K562 (cell line): ENCODE measurements at regions not wholly inside any gene's neighbourhood (a gene's known extent, or its start where the extent isn't known, plus 50 kb on each side); places are given as distances from the start of the nearest gene placed in this dataset.

Experiments used
- BRF2 ChIP-seq: IDR thresholded peaks from 3 replicates; pipeline ENCODE4 v1.6.1; 2011; ENCODE audit warnings: borderline replicate concordance, mild to moderate bottlenecking; ENCODE audit not compliant: insufficient read length, insufficient read depth
- C11orf30 ChIP-seq: fragments of 450-650 bp; IDR thresholded peaks from 2 replicates; pipeline ENCODE4 v1.6.1; 2016; ENCODE audit warnings: low read depth, mild to moderate bottlenecking
- CBFA2T2 ChIP-seq: fragments of 450-650 bp; conservative IDR thresholded peaks from 2 replicates; pipeline ENCODE4 v1.6.1; 2017; ENCODE audit warnings: mild to moderate bottlenecking
- EHMT2 ChIP-seq: fragments of 450-650 bp; IDR thresholded peaks from 2 replicates; pipeline ENCODE4 v1.6.1; 2018; ENCODE audit warnings: antibody characterized with exemption
- ELF1 ChIP-seq: fragments of 200-800 bp; sonication (Bioruptor generic); IDR thresholded peaks from 2 replicates; pipeline ENCODE4 v1.6.1; 2016; ENCODE audit warnings: missing genetic modification characterization, missing compliant biosample characterization
- ELF2 ChIP-seq: fragments of 250-450 bp; sonication (Bioruptor Pico); IDR thresholded peaks from 2 replicates; pipeline ENCODE4 v1.5.0; 2021; ENCODE audit warnings: mild to moderate bottlenecking
- ETS2 ChIP-seq: IDR thresholded peaks from 2 replicates; pipeline ENCODE4 v1.6.1; 2016; ENCODE audit warnings: borderline replicate concordance, missing genetic modification characterization, mild to moderate bottlenecking, moderate library complexity, missing compliant biosample characterization; ENCODE audit not compliant: poor library complexity, severe bottlenecking
- GABPB2 ChIP-seq: fragments of 250-450 bp; sonication (Bioruptor Pico); conservative IDR thresholded peaks from 2 replicates; pipeline ENCODE4 v1.5.1; 2021; ENCODE audit warnings: mild to moderate bottlenecking
- HNRNPLL ChIP-seq: fragments of 200-400 bp; formaldehyde crosslinking; IDR thresholded peaks from 2 replicates; pipeline ENCODE4 v1.6.1; 2017; ENCODE audit warnings: low read length, low read depth, mild to moderate bottlenecking; ENCODE audit not compliant: poor library complexity, severe bottlenecking
- MAFG ChIP-seq: fragments of 450-650 bp; conservative IDR thresholded peaks from 2 replicates; pipeline ENCODE4 v1.6.1; 2016; ENCODE audit warnings: missing genetic modification characterization, missing compliant biosample characterization
- MAFK ChIP-seq: IDR thresholded peaks from 2 replicates; pipeline ENCODE4 v1.6.1; 2011; ENCODE audit warnings: low read length, improper control_type of control experiment
- MED1 ChIP-seq: sonication (generic); formaldehyde crosslinking; IDR thresholded peaks from 2 replicates; pipeline ENCODE4 v1.8.1; 2023; ENCODE audit warnings: missing genetic modification reagents, borderline replicate concordance
- MTA3 ChIP-seq: fragments of 450-650 bp; formaldehyde crosslinking; IDR thresholded peaks from 2 replicates; pipeline ENCODE4 v1.6.1; 2017; ENCODE audit warnings: mild to moderate bottlenecking, borderline replicate concordance
- NFE2L1 ChIP-seq: fragments of 450-650 bp; IDR thresholded peaks from 2 replicates; pipeline ENCODE4 v1.6.1; 2016; ENCODE audit warnings: missing genetic modification characterization, low read depth, mild to moderate bottlenecking, missing compliant biosample characterization, moderate library complexity, borderline replicate concordance
- PBX2 ChIP-seq, 2 experiments: IDR thresholded peaks in 1 of 2; conservative IDR thresholded peaks in 1 of 2; 2 replicates each; pipeline ENCODE4 v1.6.1; 2016; ENCODE audit warnings: low read depth in 2 of 2, mild to moderate bottlenecking in 1 of 2, missing compliant biosample characterization in 1 of 2, missing genetic modification characterization in 1 of 2, moderate library complexity in 1 of 2
- SMC3 ChIP-seq: conservative IDR thresholded peaks from 2 replicates; pipeline ENCODE4 v1.6.1; 2011; ENCODE audit warnings: low read depth, low read length, improper control_type of control experiment; ENCODE audit not compliant: insufficient read depth
- THAP7 ChIP-seq: fragments of 250-450 bp; sonication (Bioruptor Pico); IDR thresholded peaks from 2 replicates; pipeline ENCODE4 v1.5.0; 2021
- ZMIZ1 ChIP-seq, 2 experiments: fragments of 150-350 bp in 1 of 2; IDR thresholded peaks; 2 replicates each; pipeline ENCODE4 v1.6.1; 2012 to 2016; ENCODE audit warnings: low read depth in 2 of 2, low read length in 2 of 2, mild to moderate bottlenecking in 1 of 2, moderate library complexity in 1 of 2
- ZNF174 ChIP-seq: fragments of 250-450 bp; sonication (Bioruptor Pico); IDR thresholded peaks from 2 replicates; pipeline ENCODE4 v1.4.0; 2020; ENCODE audit warnings: mild to moderate bottlenecking
- ZNF316 ChIP-seq: fragments of 450-650 bp; IDR thresholded peaks from 2 replicates; pipeline ENCODE4 v1.6.1; 2016
- ZNF668 ChIP-seq: fragments of 250-450 bp; sonication (Bioruptor Pico); IDR thresholded peaks from 2 replicates; pipeline ENCODE4 v1.8.0; 2022; ENCODE audit warnings: mild to moderate bottlenecking, inconsistent platforms
- ZNF778 ChIP-seq: fragments of 450-650 bp; formaldehyde crosslinking; IDR thresholded peaks from 2 replicates; pipeline ENCODE4 v1.4.0; 2020; ENCODE audit warnings: mild to moderate bottlenecking, moderate library complexity

GRCh38 chr18:69308619-69309018 is 92.1 kb upstream of the DOK6 start (continued):
- TF ChIP-seq THAP7 (CRISPR knock-in tag) (no peak), EHMT2 (no peak), MAFG (tag) (peak; percentile 67), ZNF778 (CRISPR knock-in tag) (no peak), ZNF668 (no peak), SMC3 (no peak), ELF2 (CRISPR knock-in tag) (no peak), ELF1 (tag) (no peak), ETS2 (no peak), MED1 (CRISPR knock-in tag) (no peak), MTA3 (no peak), NFE2L1 (tag) (no peak), C11orf30 (peak; percentile 52; the same call in 1 of the 2 replicates), PBX2 (CRISPR knock-in tag; IDR thresholded peaks at IDR 0.05; ENCODE audit: low read depth) (no peak), PBX2 (tag; conservative IDR thresholded peaks at IDR 0.05; ENCODE audit: low read depth) (no peak), HNRNPLL (no peak), CBFA2T2 (no peak), GABPB2 (no peak), ZNF316 (peak; percentile 65; the same call in 1 of the 2 replicates), BRF2 (no peak), MAFK (peak; percentile 75), ZMIZ1 (IDR thresholded peaks at IDR 0.05; ENCODE audit: low read depth in 2 of 2, low read length in 2 of 2) (no peak), ZNF174 (CRISPR knock-in tag) (no peak)
